Spleen (tissue), 7 donors: ENCODE measurements at regions not wholly inside any gene's neighbourhood (a gene's known extent, or its start where the extent isn't known, plus 50 kb on each side); places are given as distances from the start of the nearest gene placed in this dataset.

Source experiments
- CTCF ChIP-seq, 11 experiments: fragments of 200-600 bp in 7 of 11; fragments of 450-650 bp in 4 of 11; sonication (generic) in 4 of 11; IDR thresholded peaks in 8 of 11; conservative IDR thresholded peaks in 3 of 11; 1 replicate in 7 of 11; 2 replicates in 4 of 11; pipeline versions ENCODE4 v1.4.0 to v1.8.0; 2016 to 2021; ENCODE audit warnings: antibody characterized with exemption in 11 of 11, inconsistent platforms in 4 of 11, mild to moderate bottlenecking in 1 of 11
- POLR2AphosphoS5 ChIP-seq, 3 donors: sonication (generic); formaldehyde crosslinking; IDR thresholded peaks; one replicate each; pipeline ENCODE4 v1.5.1; 2017; ENCODE audit warnings: antibody characterized with exemption in 3 of 3
- donor health status: DM: no; HTN: no; CAD: no; lungs with moderate emphysema.
- donor health status: DM: no; HTN: no; CAD: no.
- donor health status: DM: no; HTN: no; CAD: no.

- TF ChIP-seq CTCF (IDR thresholded peaks at IDR 0.05 in 8 of 11, conservative IDR thresholded peaks at IDR 0.05 in 3 of 11) (no peak), POLR2AphosphoS5 (IDR thresholded peaks at IDR 0.05) (no peak)
Observed at GRCh38 chr3:194967151-194968117, 281.8 kb downstream of the FAM43A start.
